NCI-H2196 (cell line): ENCODE measurements at regions not wholly inside any gene's neighbourhood (a gene's known extent, or its start where the extent isn't known, plus 50 kb on each side); places are given as distances from the start of the nearest gene placed in this dataset.

Experiments used
- DNase-seq: peaks from one replicate; lab custom pipeline; 2025; ENCODE audit not compliant: unreplicated experiment; lab: John Stamatoyannopoulos, UW

GRCh38 chr2:104280216-104280615, 573.7 kb upstream of the POU3F3 start:
- DNase-seq: no peak

- no peak for DNase-seq
Observed at GRCh38 chr2:104286841-104287240, 567.1 kb upstream of the POU3F3 start.

- no peak for DNase-seq
Observed at GRCh38 chr2:104289651-104290565, 564.0 kb upstream of the POU3F3 start.

- DNase-seq: no peak
Observed at GRCh38 chr2:104290566-104290891, 563.4 kb upstream of the POU3F3 start.

GRCh38 chr2:104312684-104313083, 541.2 kb upstream of the POU3F3 start:
- no peak for DNase-seq

GRCh38 chr2:104318001-104318665, 535.8 kb upstream of the POU3F3 start:
- DNase-seq: no peak

GRCh38 chr2:104321116-104321795, 532.7 kb upstream of the POU3F3 start:
- DNase-seq: no peak

GRCh38 chr2:104321796-104322349, 532.0 kb upstream of the POU3F3 start:
- no peak for DNase-seq

- no peak for DNase-seq
Observed at GRCh38 chr2:104332731-104333130, 521.2 kb upstream of the POU3F3 start.

GRCh38 chr2:104337869-104338268, 516.0 kb upstream of the POU3F3 start:
- no peak for DNase-seq

GRCh38 chr2:104340162-104340561, 513.8 kb upstream of the POU3F3 start:
- DNase-seq: no peak

- DNase-seq: no peak
Observed at GRCh38 chr2:104340879-104341828, 512.8 kb upstream of the POU3F3 start.

GRCh38 chr2:104344306-104344705, 509.6 kb upstream of the POU3F3 start:
- DNase-seq: no peak

- DNase-seq: no peak
Observed at GRCh38 chr2:104344985-104345384, 508.9 kb upstream of the POU3F3 start.

- DNase-seq: no peak
Observed at GRCh38 chr2:104358122-104358521, 495.8 kb upstream of the POU3F3 start.

- no peak for DNase-seq
Observed at GRCh38 chr2:104361414-104361813, 492.5 kb upstream of the POU3F3 start.

- DNase-seq: no peak
Observed at GRCh38 chr2:104368089-104368488, 485.8 kb upstream of the POU3F3 start.

GRCh38 chr2:104371087-104371781, 482.7 kb upstream of the POU3F3 start:
- DNase-seq: no peak

- DNase-seq: no peak
Observed at GRCh38 chr2:104375206-104375605, 478.7 kb upstream of the POU3F3 start.

GRCh38 chr2:104378853-104379374, 475.0 kb upstream of the POU3F3 start:
- no peak for DNase-seq
